GM12878 (cell line): ENCODE measurements at regions not wholly inside any gene's neighbourhood (a gene's known extent, or its start where the extent isn't known, plus 50 kb on each side); places are given as distances from the start of the nearest gene placed in this dataset.

ENCODE experiments used
- BHLHE40 ChIP-seq, 2 experiments: fragments of 450-650 bp in 1 of 2; IDR thresholded peaks; 2 replicates each; pipeline ENCODE4 v1.6.1; 2011 to 2017; ENCODE audit warnings: low read depth in 2 of 2, borderline replicate concordance in 1 of 2, improper control_type of control experiment in 1 of 2, low read length in 1 of 2, mild to moderate bottlenecking in 1 of 2
- CEBPZ ChIP-seq: fragments of 150-350 bp; IDR thresholded peaks from 2 replicates; pipeline ENCODE4 v1.6.1; 2016; ENCODE audit warnings: low read depth, low read length
- CUX1 ChIP-seq: IDR thresholded peaks from 2 replicates; pipeline ENCODE4 v1.6.1; 2012; ENCODE audit warnings: improper control_type of control experiment, low read depth, low read length; ENCODE audit not compliant: insufficient replicate concordance
- GABPA ChIP-seq: IDR thresholded peaks from 2 replicates; pipeline ENCODE4 v1.6.1; 2014; ENCODE audit warnings: antibody characterized with exemption, low read depth, mild to moderate bottlenecking, inconsistent platforms
- JUND ChIP-seq: IDR thresholded peaks from 2 replicates; pipeline ENCODE4 v1.6.1; 2012; ENCODE audit warnings: low read depth, mild to moderate bottlenecking, low read length, improper control_type of control experiment, moderate library complexity
- KAT2A ChIP-seq: conservative IDR thresholded peaks from 2 replicates; pipeline ENCODE4 v1.6.1; 2011; ENCODE audit warnings: low read depth, low read length; ENCODE audit not compliant: control insufficient read depth
- KLF5 ChIP-seq: fragments of 450-650 bp; IDR thresholded peaks from 2 replicates; pipeline ENCODE4 v1.6.1; 2014; ENCODE audit warnings: mild to moderate bottlenecking; ENCODE audit not compliant: partially characterized antibody
- MYB ChIP-seq: fragments of 150-350 bp; IDR thresholded peaks from 2 replicates; pipeline ENCODE4 v1.6.1; 2014; ENCODE audit warnings: mild to moderate bottlenecking, low read depth, low read length, borderline replicate concordance
- POU2F2 ChIP-seq: IDR thresholded peaks from 3 replicates; pipeline ENCODE4 v1.6.1; 2011; ENCODE audit warnings: low read depth, mild to moderate bottlenecking, low read length, borderline replicate concordance
- STAT3 ChIP-seq: IDR thresholded peaks from 2 replicates; pipeline ENCODE4 v1.6.1; 2011; ENCODE audit warnings: low read depth, low read length, improper control_type of control experiment
- TARDBP ChIP-seq: IDR thresholded peaks from 2 replicates; pipeline ENCODE4 v1.6.1; 2016; ENCODE audit warnings: borderline replicate concordance
- TF ChIP-seq, protein P1 (sequence below): IDR thresholded peaks from 2 replicates; pipeline ENCODE4 v1.6.1; 2011; ENCODE audit warnings: borderline replicate concordance, low read depth, mild to moderate bottlenecking, moderate library complexity, mixed read lengths, low read length; ENCODE audit not compliant: insufficient read depth; ENCODE audit errors: extremely low read length
- TF ChIP-seq, protein P2 (sequence below): fragments of 450-650 bp; conservative IDR thresholded peaks from 2 replicates; pipeline ENCODE4 v1.6.1; 2017; ENCODE audit warnings: mild to moderate bottlenecking, moderate library complexity

DNA sequence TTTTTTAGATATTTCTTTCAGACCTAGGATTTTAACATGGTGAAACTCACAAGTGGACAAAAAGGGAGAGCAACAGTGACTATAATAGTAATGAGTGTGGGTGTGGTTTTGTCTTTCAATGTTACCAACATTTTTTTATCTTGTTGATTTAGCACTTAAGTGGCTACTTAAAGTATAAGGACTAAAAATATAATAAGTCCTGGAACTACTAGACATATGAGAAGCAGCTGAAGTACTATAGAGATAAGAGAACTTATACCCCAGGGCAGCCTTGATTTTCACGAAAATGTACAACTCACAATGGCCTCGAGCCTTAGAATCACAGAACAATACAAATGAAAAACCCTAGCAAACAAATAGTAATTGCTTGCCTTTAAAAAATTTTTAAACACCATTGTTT lies 1151.8 kb downstream of the TYW1 start (continued):
- TF ChIP-seq CUX1: no peak
- TF ChIP-seq MYB: no peak
- TF ChIP-seq, protein P1, sequence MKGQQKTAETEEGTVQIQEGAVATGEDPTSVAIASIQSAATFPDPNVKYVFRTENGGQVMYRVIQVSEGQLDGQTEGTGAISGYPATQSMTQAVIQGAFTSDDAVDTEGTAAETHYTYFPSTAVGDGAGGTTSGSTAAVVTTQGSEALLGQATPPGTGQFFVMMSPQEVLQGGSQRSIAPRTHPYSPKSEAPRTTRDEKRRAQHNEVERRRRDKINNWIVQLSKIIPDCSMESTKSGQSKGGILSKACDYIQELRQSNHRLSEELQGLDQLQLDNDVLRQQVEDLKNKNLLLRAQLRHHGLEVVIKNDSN: no peak
- TF ChIP-seq, protein P2, sequence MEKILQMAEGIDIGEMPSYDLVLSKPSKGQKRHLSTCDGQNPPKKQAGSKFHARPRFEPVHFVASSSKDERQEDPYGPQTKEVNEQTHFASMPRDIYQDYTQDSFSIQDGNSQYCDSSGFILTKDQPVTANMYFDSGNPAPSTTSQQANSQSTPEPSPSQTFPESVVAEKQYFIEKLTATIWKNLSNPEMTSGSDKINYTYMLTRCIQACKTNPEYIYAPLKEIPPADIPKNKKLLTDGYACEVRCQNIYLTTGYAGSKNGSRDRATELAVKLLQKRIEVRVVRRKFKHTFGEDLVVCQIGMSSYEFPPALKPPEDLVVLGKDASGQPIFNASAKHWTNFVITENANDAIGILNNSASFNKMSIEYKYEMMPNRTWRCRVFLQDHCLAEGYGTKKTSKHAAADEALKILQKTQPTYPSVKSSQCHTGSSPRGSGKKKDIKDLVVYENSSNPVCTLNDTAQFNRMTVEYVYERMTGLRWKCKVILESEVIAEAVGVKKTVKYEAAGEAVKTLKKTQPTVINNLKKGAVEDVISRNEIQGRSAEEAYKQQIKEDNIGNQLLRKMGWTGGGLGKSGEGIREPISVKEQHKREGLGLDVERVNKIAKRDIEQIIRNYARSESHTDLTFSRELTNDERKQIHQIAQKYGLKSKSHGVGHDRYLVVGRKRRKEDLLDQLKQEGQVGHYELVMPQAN: no peak
- no peak for TF ChIP-seq POU2F2
- no peak for TF ChIP-seq KLF5
- TF ChIP-seq JUND: no peak
- no peak for TF ChIP-seq BHLHE40 (IDR thresholded peaks at IDR 0.05; ENCODE audit: borderline replicate concordance in 1 of 2, low read depth in 2 of 2, low read length in 1 of 2)
- TF ChIP-seq GABPA: no peak
- TF ChIP-seq CEBPZ: no peak
- no peak for TF ChIP-seq KAT2A
- TF ChIP-seq TARDBP: no peak
- TF ChIP-seq STAT3: no peak
